ENCODE measurements at regions not wholly inside any gene's neighbourhood (a gene's known extent, or its start where the extent isn't known, plus 50 kb on each side); places are given as distances from the start of the nearest gene placed in this dataset.
"Not testable (repeated sequence)": the region's sequence is repeated elsewhere in the genome, so short reads cannot be mapped to it uniquely, and the experiment has no call there.

- DNase-seq = no peak
These were observed 55.4 kb upstream of the GRPR start for GRCh38 chrX:16067886-16068515.

DNA sequence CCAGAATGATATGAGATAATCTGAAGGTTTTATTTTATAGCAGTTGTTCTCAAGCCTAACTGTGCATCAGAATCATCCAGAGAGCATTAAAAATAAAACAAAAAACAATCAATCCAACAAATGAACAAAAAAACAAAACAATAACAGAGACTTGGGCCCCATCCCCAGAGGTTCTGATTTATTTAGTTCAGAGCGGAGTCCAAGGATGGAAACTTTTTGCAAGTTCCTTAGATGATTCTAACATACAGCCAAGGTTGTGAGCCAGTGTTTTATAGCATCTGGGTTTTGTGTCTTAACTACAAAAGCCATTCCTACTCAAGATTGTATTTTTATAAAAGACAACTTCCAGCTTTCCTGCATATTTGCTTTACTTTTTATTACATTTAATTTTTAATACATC, 59.4 kb upstream of the GRPR start:
- no peak for DNase-seq

DNA sequence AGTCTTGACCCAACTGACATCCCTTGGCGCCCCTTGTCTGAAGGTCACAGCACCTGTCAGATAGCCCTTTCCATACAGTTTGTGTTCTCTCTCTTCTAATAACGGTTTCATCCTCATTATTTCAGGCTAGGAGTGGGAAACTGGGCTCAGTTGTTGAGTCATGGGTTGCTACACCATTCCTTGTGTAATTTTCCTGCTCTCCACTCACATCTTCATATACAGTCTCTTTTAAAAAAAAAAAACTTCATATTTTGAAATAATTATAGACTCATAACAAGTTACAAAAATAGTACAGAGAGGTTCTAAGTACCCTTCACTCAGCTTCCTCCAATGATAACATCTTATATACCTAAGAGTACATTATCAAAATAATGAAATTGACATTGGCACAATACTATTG, 60.2 kb upstream of the GRPR start:
- no peak for DNase-seq

- DNase-seq = no peak
These were observed 62.1 kb upstream of the GRPR start for GRCh38 chrX:16061296-16061695.

- DNase-seq = no peak
These were observed 63.1 kb upstream of the GRPR start for GRCh38 chrX:16060252-16060651.

GRCh38 chrX:16049126-16049525, 74.2 kb upstream of the GRPR start:
- not testable (repeated sequence) for DNase-seq

DNA sequence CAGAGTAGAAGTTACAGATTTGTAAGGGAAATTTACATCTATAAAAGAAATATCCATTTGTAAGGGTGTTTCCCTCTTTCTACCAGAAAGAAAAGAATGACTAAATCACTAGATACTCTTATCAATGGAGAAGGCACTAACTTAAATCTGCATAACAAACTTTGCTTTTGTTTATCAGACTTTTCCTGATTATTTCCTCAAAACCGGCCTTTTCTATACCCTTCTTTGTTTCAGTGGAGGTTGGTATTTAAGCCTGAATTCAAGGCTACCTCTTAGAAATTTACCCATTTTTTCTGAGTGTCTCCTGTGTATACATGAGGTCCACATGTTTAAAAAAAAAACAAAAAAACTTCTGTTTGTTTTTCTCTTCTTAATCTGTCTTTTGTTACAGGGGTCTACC, 80.4 kb upstream of the GRPR start:
- DNase-seq = no peak

DNA sequence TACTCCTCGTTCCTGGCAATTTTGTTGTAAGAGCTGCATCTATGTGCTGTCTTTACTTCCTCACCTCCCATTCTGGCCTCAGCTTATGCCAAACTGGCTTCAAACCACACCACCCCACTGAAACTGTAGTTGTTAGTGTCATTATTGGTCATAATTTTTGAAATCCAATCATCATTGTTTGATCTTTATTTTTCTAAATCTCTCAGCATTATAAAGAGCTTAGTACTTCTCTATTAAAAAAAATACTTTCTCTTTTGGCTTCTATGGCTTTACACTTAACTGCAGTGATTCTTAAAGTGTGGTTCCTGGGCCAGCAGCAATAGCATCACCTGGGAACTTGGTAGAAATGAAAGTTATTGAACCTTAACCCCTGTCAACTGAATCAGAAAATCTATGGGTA, 83.5 kb upstream of the GRPR start:
- DNase-seq = no peak

DNA sequence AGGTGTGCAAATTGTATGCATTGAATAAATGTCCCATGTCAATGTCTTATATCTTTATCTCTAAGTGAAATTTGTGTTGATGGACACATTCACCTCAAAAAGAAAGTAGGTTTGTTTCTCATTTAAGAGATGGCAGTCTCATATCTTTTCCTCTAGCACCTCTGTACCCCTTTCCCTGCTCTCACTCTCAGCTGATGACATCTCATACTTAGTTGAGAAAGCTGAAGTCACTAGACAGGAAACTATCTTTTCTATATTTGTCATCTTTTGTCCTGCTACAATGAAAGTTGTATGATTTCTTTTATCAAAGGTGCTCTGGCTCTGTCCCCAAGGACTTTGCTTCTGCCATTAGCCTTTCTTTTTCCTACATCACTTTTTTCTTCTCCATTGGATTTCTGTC, 84.0 kb upstream of the GRPR start:
- DNase-seq = no peak

DNA sequence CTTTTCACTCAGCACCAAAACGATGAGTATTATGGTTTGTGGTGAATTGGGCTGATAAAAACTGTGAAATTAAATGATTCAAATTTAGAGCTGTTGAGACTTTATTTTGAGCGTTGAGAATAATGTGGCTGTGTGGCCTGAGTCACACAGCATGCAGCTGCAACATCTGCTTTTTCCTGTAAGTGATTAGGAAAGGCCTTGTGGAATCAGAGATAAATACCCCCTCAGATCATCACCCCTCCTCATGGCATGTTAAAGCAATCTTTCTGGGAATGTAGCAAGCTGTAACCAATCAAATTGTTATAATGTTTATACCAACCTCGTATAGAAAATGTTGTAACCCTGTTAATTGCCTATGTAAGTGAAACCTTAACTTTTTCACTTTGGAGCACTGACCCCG, 90.0 kb upstream of the GRPR start:
- no peak for DNase-seq

GRCh38 chrX:16028576-16028975, 94.8 kb upstream of the GRPR start:
- no peak for DNase-seq

- no peak for DNase-seq
These were observed 99.3 kb upstream of the GRPR start for GRCh38 chrX:16023790-16024734.

- no peak for DNase-seq
These were observed 100.7 kb upstream of the GRPR start for GRCh38 chrX:16022580-16023200.

DNA sequence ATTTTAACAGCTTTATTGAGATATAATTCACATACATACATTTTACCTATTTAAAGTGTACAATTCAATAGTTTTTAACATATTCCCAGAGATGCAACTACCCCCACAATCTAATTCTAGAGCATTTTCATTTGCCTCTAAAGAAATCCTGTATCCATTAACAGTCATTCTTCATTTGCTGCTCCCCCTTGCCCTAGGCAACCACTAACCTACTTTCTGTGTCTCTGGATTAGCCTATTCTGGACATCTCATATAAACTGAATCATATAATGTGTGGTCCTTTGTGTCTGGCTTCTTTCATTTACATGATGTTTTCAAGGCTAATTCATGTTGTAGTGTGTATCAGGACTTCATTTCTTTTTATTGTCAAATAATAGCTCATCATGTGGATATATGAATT, 105.1 kb upstream of the GRPR start:
- DNase-seq = no peak

DNA sequence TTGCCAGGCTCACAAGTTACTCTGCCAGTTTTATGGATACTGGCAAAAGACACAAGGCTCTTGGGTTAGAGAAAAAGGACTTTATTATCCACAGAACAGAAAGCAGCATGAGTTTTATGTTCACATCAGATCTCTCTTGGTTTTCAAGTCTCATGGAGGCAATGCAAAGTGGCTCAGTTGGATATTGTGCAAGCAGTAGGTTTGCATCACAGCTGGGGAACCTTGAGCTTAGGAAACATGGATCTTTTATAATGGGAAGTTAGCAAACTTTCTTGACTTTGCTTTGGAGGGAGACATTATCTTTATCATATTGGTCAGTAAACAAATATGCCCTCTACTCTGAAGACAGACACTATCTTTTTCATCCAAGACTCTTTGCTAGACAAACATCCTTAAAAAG, 109.2 kb upstream of the GRPR start:
- DNase-seq = no peak

DNA sequence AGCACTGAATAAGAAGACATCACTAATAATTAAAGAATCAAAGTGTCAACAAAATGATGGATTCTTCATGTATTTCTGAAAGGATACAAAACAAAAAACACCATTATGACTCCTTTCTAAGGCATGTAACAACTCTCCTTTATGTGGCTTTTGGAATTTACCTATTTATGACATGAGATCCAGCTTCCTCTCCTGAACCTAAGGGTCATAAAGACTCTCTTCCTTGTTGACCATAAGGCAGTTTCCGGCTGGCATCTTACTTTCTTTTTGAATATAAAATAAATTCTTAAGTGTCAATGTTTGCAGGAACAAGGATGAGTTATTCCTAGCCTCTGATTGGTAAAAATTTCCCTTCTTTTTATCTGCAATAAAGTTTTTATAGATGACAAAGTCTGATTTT, 111.1 kb upstream of the GRPR start:
- no peak for DNase-seq

GRCh38 chrX:16005917-16006316, 117.4 kb upstream of the GRPR start:
- no peak for DNase-seq

DNA sequence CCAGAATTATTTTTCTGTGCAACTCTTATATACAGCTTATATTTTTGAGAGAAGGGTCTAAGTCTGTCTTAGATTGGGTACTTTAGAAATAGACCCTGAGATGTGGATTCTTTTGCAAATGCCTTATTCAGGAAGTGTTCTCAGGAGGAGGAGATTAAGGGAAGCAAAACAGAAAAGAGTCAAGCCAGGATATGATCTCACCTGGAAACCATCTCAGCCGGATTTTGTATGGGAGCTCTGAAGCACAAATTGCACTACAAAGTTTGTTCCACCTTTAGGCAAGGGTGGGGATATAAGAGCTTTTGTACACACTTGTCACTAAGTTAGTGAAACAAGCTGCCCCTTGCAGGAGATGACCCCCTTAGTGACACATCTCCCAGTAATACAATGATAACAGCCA, 121.2 kb upstream of the GRPR start:
- DNase-seq = no peak

DNA sequence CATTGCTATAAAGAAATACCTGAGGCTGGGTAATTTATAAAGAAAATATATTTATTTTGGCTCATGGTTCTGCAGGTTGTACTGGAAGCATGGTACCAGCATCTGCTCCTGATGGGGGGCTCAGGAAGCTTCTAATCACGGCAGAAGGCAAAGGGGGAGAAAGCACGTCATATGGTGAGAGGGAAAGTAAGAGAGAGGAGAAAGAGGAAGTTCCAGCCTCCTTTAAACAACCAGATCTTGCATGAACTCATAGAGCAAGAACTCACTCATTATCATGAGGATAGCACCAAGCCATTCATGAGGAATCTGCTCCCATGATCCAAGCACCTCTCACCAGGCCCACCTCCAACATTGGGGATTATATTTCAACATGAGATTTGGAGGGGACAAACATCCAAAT, 125.0 kb upstream of the GRPR start:
- DNase-seq = no peak

DNA sequence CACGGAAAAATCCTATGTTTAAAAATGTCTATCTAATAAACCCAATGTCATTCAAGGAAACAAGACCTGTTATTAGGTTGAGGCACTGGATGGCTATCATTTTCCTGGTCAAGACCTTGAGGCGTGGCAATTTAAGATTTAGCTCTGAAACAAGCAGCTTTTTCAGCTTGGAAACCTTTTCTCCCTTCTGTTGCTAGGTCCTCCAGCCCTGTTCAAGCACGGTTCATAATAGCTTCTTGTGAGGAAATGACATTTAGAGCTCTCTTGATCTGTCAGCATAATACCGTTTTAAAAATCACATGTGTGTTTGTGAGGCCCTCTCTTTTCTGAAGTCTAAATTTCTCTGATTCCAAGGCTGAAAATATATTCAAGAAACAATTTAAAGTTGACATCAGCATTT, 133.6 kb upstream of the GRPR start:
- no peak for DNase-seq

DNA sequence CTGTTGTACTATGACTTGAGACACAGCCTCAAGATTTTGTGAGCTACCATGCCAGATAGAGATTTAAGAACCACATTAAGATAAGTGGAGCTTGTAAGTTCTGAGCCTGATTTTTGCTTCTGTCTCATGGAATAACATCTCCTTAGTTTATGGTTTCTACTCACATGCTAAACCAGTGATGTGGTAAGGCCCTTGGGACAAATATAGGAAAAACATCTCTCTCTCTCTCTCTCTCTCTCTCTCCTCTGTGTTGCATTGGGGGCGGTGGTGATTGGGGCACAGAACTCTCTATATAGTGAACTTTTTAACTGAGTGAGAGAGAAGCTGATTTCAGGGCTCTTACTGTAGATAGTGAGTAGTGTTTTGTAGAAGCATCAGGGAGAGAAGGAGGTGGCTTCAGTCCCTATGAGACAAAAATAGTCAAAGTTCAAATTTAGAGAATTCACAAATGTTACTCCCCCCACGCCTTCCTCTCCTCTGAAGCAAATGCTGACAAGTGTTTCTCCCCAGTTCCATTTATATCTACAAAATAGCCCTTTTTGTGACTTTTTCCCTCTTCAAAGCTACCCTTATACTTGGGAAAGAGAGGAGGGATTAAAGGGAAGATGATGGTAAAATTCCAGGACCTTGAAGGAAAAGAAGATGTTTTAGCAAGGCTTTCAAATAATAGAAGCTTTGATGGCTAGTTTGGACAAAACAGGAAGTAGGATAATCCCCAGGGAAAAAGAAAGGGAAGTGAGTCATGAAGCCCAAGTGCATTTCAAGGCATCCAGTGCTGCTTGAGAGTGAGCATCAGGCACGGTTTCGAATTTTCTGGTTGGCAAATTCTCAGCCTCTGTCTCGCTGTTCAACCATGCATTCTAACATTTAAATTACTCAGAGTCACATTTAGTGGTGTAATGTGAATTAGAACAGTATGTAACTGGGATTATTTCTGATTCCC, 134.3 kb upstream of the AP1S2 start:
- no peak for DNase-seq

DNA sequence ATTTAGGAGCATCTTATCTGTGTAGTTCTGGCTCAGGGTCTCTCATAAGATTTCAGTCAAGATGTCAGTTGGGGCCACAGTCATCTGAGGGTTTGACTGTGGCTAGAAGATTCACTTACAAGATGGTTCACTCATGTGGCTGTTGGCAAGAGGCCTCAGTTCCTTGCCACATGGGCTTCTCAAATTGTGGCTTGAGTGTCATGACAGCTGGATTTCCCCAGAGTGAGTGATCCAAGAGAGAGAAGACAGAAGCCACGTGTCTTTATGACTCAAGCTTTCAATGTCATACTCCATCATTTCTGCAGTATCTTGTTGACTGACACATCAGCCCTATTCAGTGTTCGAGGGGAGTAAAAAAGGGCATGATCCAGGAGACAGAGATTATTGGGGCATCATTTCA, 131.3 kb upstream of the AP1S2 start:
- no peak for DNase-seq

GRCh38 chrX:15983034-15983433, 128.4 kb upstream of the AP1S2 start:
- DNase-seq = no peak

Data from CD4-positive, alpha-beta T cell treated with Interferon alpha-2 for 1 hour (primary cell).